IMR-90 (cell line): ENCODE measurements at regions not wholly inside any gene's neighbourhood (a gene's known extent, or its start where the extent isn't known, plus 50 kb on each side); places are given as distances from the start of the nearest gene placed in this dataset.

Experiments
- ATAC-seq: fragments of 200-7000 bp; cut with Tn5 transposase; 2 replicates; pipeline ENCODE4 v1.9.1; 2020; ENCODE audit warnings: low read depth, mild to moderate bottlenecking, moderate library complexity
- BruUV-seq: library from RNA; stranded (reverse); fragments of 400-500 nt; replicated peaks from 2 replicates; lab custom pipeline; 2021; lab: Mats Ljungman, UMichigan
- CTCF ChIA-PET: fragments of 300-600 bp; formaldehyde crosslinking; extraction: SDS; loops from one replicate; lab custom pipeline; 2021; ENCODE audit warnings: antibody characterized with exemption; lab: Yijun Ruan, JAX
- POLR2A ChIA-PET: fragments of 300-600 bp; sonication (Branson Sonifier 250); formaldehyde crosslinking; loops from one replicate; lab custom pipeline; 2022; ENCODE audit warnings: antibody characterized with exemption; ENCODE audit not compliant: unreplicated experiment; lab: Charles Lee
- DNase-seq: peaks from one replicate; pipeline ENCODE4 v3.0.0; 2013
- H2AFZ ChIP-seq: replicated peaks from 2 replicates; pipeline ENCODE3; 2013; ENCODE audit warnings: low read length, mild to moderate bottlenecking; ENCODE audit not compliant: poor library complexity
- H2AK5ac ChIP-seq: 2 replicates; pipeline ENCODE4 v1.6.1; 2013; ENCODE audit warnings: low read depth, low read length, inconsistent platforms
- H2AK9ac ChIP-seq: replicated peaks from 2 replicates; pipeline ENCODE3; 2013; ENCODE audit warnings: mild to moderate bottlenecking, low read depth, low read length, moderate library complexity; ENCODE audit not compliant: poor library complexity
- H2BK120ac ChIP-seq: 2 replicates; pipeline ENCODE4 v1.6.1; 2013; ENCODE audit warnings: low read depth, low read length, inconsistent platforms
- H2BK15ac ChIP-seq: 3 replicates; pipeline ENCODE4 v1.6.1; 2013; ENCODE audit warnings: low read depth, low read length, inconsistent platforms
- H2BK20ac ChIP-seq: 2 replicates; pipeline ENCODE4 v1.6.1; 2013; ENCODE audit warnings: low read depth, mild to moderate bottlenecking, inconsistent platforms, low read length, moderate library complexity
- H2BK5ac ChIP-seq: 2 replicates; pipeline ENCODE4 v1.6.1; 2013; ENCODE audit warnings: mild to moderate bottlenecking, low read depth, low read length, inconsistent platforms; ENCODE audit not compliant: poor library complexity, severe bottlenecking
- H3K14ac ChIP-seq: replicated peaks from 2 replicates; pipeline ENCODE4 v1.6.1; 2013; ENCODE audit warnings: low read depth, low read length, inconsistent platforms
- H3K18ac ChIP-seq: 2 replicates; pipeline ENCODE4 v1.6.1; 2013; ENCODE audit warnings: low read depth, low read length, control low read depth
- H3K23ac ChIP-seq: 2 replicates; pipeline ENCODE4 v1.6.1; 2013; ENCODE audit warnings: low read depth, low read length, inconsistent platforms
- H3K27ac ChIP-seq: 2 replicates; pipeline ENCODE4 v1.5.1; 2013; ENCODE audit warnings: mild to moderate bottlenecking, control low read depth, low read length; ENCODE audit not compliant: insufficient read depth
- H3K27me3 ChIP-seq: 2 replicates; pipeline ENCODE4 v1.6.1; 2013; ENCODE audit warnings: low read length; ENCODE audit not compliant: control insufficient read depth, insufficient read depth
- H3K36me3 ChIP-seq: 2 replicates; pipeline ENCODE4 v1.6.1; 2013; ENCODE audit warnings: low read length, mixed read lengths; ENCODE audit not compliant: control insufficient read depth, insufficient read depth
- H3K4ac ChIP-seq: 2 replicates; pipeline ENCODE4 v1.6.1; 2013; ENCODE audit warnings: low read depth, low read length, inconsistent platforms
- H3K4me1 ChIP-seq: 2 replicates; pipeline ENCODE4 v1.6.1; 2013; ENCODE audit warnings: low read length, mixed read lengths; ENCODE audit not compliant: control insufficient read depth, insufficient read depth
- H3K4me2 ChIP-seq: 2 replicates; pipeline ENCODE4 v1.6.1; 2013; ENCODE audit warnings: low read depth, mild to moderate bottlenecking, control low read depth, low read length, moderate library complexity
- H3K4me3 ChIP-seq: 2 replicates; pipeline ENCODE4 v1.5.1; 2013; ENCODE audit warnings: low read depth, mild to moderate bottlenecking, control low read depth, low read length, moderate library complexity; ENCODE audit not compliant: insufficient read depth
- H3K56ac ChIP-seq: 2 replicates; pipeline ENCODE4 v1.6.1; 2013; ENCODE audit warnings: low read length, inconsistent platforms; ENCODE audit not compliant: insufficient read depth; ENCODE audit errors: extremely low read depth
- H3K79me1 ChIP-seq, 2 experiments: 2 replicates each; pipeline ENCODE4 v1.6.1; 2013; ENCODE audit warnings: low read length in 2 of 2, inconsistent platforms in 1 of 2, low read depth in 1 of 2
- H3K9ac ChIP-seq: 2 replicates; pipeline ENCODE4 v1.6.1; 2013; ENCODE audit warnings: low read depth, low read length, control low read depth
- H3K9me1 ChIP-seq: 2 replicates; pipeline ENCODE4 v1.6.1; 2013; ENCODE audit warnings: low read length, inconsistent platforms; ENCODE audit not compliant: insufficient read depth
- H3K9me3 ChIP-seq: 2 replicates; pipeline ENCODE4 v1.6.1; 2013; ENCODE audit warnings: low read length; ENCODE audit not compliant: control insufficient read depth, insufficient read depth
- H4K20me1 ChIP-seq: 2 replicates; pipeline ENCODE4 v1.6.1; 2013; ENCODE audit warnings: low read length, inconsistent platforms; ENCODE audit not compliant: insufficient read depth
- H4K5ac ChIP-seq: 2 replicates; pipeline ENCODE4 v1.6.1; 2013; ENCODE audit warnings: mild to moderate bottlenecking, low read depth, low read length, control low read depth
- H4K8ac ChIP-seq, 2 experiments: 2 replicates each; pipeline ENCODE4 v1.6.1; 2013; ENCODE audit warnings: low read depth in 2 of 2, low read length in 2 of 2, control low read depth in 1 of 2, inconsistent platforms in 1 of 2
- H4K91ac ChIP-seq: 2 replicates; pipeline ENCODE4 v1.6.1; 2013; ENCODE audit warnings: low read depth, low read length, inconsistent platforms; ENCODE audit not compliant: insufficient read depth
- BHLHE40 ChIP-seq: fragments of 150-350 bp; IDR thresholded peaks from 2 replicates; pipeline ENCODE4 v1.6.1; 2016; ENCODE audit warnings: mild to moderate bottlenecking, low read depth, low read length
- CEBPB ChIP-seq: IDR thresholded peaks from 2 replicates; pipeline ENCODE4 v1.6.1; 2012; ENCODE audit warnings: low read depth, low read length, improper control_type of control experiment
- ELK1 ChIP-seq: fragments of 150-350 bp; IDR thresholded peaks from 2 replicates; pipeline ENCODE4 v1.6.1; 2016; ENCODE audit warnings: low read depth, mild to moderate bottlenecking, low read length, moderate library complexity, borderline replicate concordance
- MAFK ChIP-seq: IDR thresholded peaks from 2 replicates; pipeline ENCODE4 v1.6.1; 2012; ENCODE audit warnings: low read depth, low read length, improper control_type of control experiment
- MAZ ChIP-seq: IDR thresholded peaks from 2 replicates; pipeline ENCODE4 v1.6.1; 2012; ENCODE audit warnings: low read depth, mild to moderate bottlenecking, low read length, improper control_type of control experiment, moderate library complexity, borderline replicate concordance
- MXI1 ChIP-seq: IDR thresholded peaks from 2 replicates; pipeline ENCODE4 v1.6.1; 2012; ENCODE audit warnings: low read depth, mild to moderate bottlenecking, low read length, moderate library complexity, borderline replicate concordance
- NFE2L2 ChIP-seq: fragments of 150-350 bp; IDR thresholded peaks from 2 replicates; pipeline ENCODE4 v1.6.1; 2016; ENCODE audit warnings: low read depth, mild to moderate bottlenecking, low read length
- RAD21 ChIP-seq: IDR thresholded peaks from 2 replicates; pipeline ENCODE4 v1.6.1; 2012; ENCODE audit warnings: low read length, improper control_type of control experiment
- RCOR1 ChIP-seq: IDR thresholded peaks from 2 replicates; pipeline ENCODE4 v1.6.1; 2012; ENCODE audit warnings: mild to moderate bottlenecking, low read length, improper control_type of control experiment; ENCODE audit not compliant: insufficient replicate concordance
- RFX5 ChIP-seq: IDR thresholded peaks from 2 replicates; pipeline ENCODE4 v1.8.0; 2012; ENCODE audit warnings: low read depth, mild to moderate bottlenecking, low read length, moderate library complexity
- SMC3 ChIP-seq: fragments of 150-350 bp; IDR thresholded peaks from 2 replicates; pipeline ENCODE4 v1.6.1; 2016; ENCODE audit warnings: low read depth, mild to moderate bottlenecking, antibody characterized with exemption, low read length, moderate library complexity
- USF2 ChIP-seq: fragments of 150-350 bp; IDR thresholded peaks from 2 replicates; pipeline ENCODE4 v1.6.1; 2017; ENCODE audit warnings: mild to moderate bottlenecking, antibody characterized with exemption, low read length, low read depth
- WGBS, 2 experiments: methylation state at CpG; one replicate each; pipeline versions ENCODE4 v1.1.5 to v1.1.7; 2013; ENCODE audit warnings: missing lambda C conversion rate in 2 of 2; ENCODE audit not compliant: insufficient read length in 1 of 2; ENCODE audit errors: extremely low coverage in 2 of 2; 5-methylcytosine and 5-hydroxymethylcytosine counted together
- dilution Hi-C: fragments of 300-500 bp; cut with HindIII; formaldehyde crosslinking; loops from one replicate; pipeline ENCODE4 v1.14.3; 2018; ENCODE audit warnings: low sequenced_read_pairs; ENCODE audit not compliant: unreplicated experiment
- in situ Hi-C: fragments of 300-500 bp; cut with MboI; formaldehyde crosslinking; loops from 3 replicates; pipeline ENCODE4 v1.14.3; 2019; ENCODE audit warnings: low sequenced_read_pairs, inconsistent platforms, mixed read lengths
- intact Hi-C: fragments of 100-400 bp; cut with micrococcal nuclease; formaldehyde crosslinking; loops from 2 replicates; pipeline ENCODE4 v1.10.0; 2022

GRCh38 chr18:78828131-78828530 lies 151.5 kb upstream of the SALL3 start:
- Histone ChIP-seq H4K8ac (no peak overlapping the region), H4K5ac (no peak overlapping the region), H3K27me3 (no peaks in the 10 kb centered on the region), H3K14ac (no peak overlapping the region), H3K4ac (no peak overlapping the region), H2AK5ac (no peak overlapping the region), H2AFZ (no peak overlapping the region), H4K91ac (no peak overlapping the region), H2AK9ac (no peak overlapping the region), H3K9ac (no peak overlapping the region), H3K79me1 (no peaks in the 10 kb centered on the region), H3K4me3 (no peak overlapping the region), H3K4me2 (no peak overlapping the region), H2BK120ac (no peak overlapping the region), H4K20me1 (no peaks in the 10 kb centered on the region), H2BK20ac (no peak overlapping the region), H3K9me1 (no peaks in the 10 kb centered on the region), H3K18ac (no peak overlapping the region), H3K56ac (no peak overlapping the region), H3K36me3 (no peaks in the 10 kb centered on the region), H2BK5ac (no peak overlapping the region), H3K23ac (no peak overlapping the region), H3K27ac (no peak overlapping the region), H2BK15ac (no peak overlapping the region), H3K9me3 (peaks cover 61% of the 10 kb centered on the region), H3K4me1 (no peaks in the 10 kb centered on the region)
- WGBS, 2 experiments = no CpG with 5 or more reads among the region's 3 CpGs
- dilution Hi-C loops = no loop called here
- intact Hi-C loops = no loop called here
- CTCF ChIA-PET = no interaction called here
- POLR2A ChIA-PET = no interaction called here
- no peak for TF ChIP-seq SMC3
- TF ChIP-seq CEBPB = no peak
- no peak for TF ChIP-seq NFE2L2
- TF ChIP-seq MXI1 = no peak
- TF ChIP-seq RAD21 = no peak
- TF ChIP-seq RCOR1 = no peak
- TF ChIP-seq MAZ = no peak
- no peak for TF ChIP-seq BHLHE40
- TF ChIP-seq MAFK = no peak
- no peak for TF ChIP-seq USF2
- TF ChIP-seq RFX5 = no peak
- TF ChIP-seq ELK1 = no peak
- no TSS peak for BruUV-seq
- no peak for DNase-seq
- ATAC-seq = no peak
- in situ Hi-C loops = no loop called here
